Panc1 (cell line): ENCODE measurements at regions not wholly inside any gene's neighbourhood (a gene's known extent, or its start where the extent isn't known, plus 50 kb on each side); places are given as distances from the start of the nearest gene placed in this dataset.

Source experiments
- ATAC-seq: fragments of 200-7000 bp; cut with Tn5 transposase; 2 replicates; pipeline ENCODE4 v1.9.1; 2020; ENCODE audit warnings: mild to moderate bottlenecking, moderate library complexity
- BruUV-seq: library from RNA; stranded (reverse); fragments of 400-500 nt; replicated peaks from 2 replicates; lab custom pipeline; 2021; lab: Mats Ljungman, UMichigan
- CTCF ChIA-PET: fragments of 300-600 bp; sonication (Branson Sonifier 250); formaldehyde crosslinking; loops from one replicate; lab custom pipeline; 2022; ENCODE audit warnings: antibody characterized with exemption; lab: Charles Lee
- POLR2A ChIA-PET: fragments of 300-600 bp; sonication (Branson Sonifier 250); formaldehyde crosslinking; loops from one replicate; lab custom pipeline; 2022; ENCODE audit warnings: antibody characterized with exemption; lab: Charles Lee
- DNase-seq: peaks from one replicate; pipeline ENCODE4 v3.0.0-alpha.2; 2010; ENCODE audit warnings: low read depth, low spot score
- H3K27ac ChIP-seq: 2 replicates; pipeline ENCODE4 v1.5.1; 2011; ENCODE audit warnings: mild to moderate bottlenecking, low read length, inconsistent platforms
- H3K27me3 ChIP-seq: fragments of 200-500 bp; sonication (Bioruptor generic); 2 replicates; pipeline ENCODE4 v1.6.0; 2014; ENCODE audit warnings: low read length, inconsistent platforms; ENCODE audit not compliant: control insufficient read depth, insufficient read depth
- H3K36me3 ChIP-seq: fragments of 200-500 bp; sonication (Bioruptor generic); 2 replicates; pipeline ENCODE4 v1.5.1; 2014; ENCODE audit warnings: inconsistent platforms, mild to moderate bottlenecking, low read length, moderate library complexity; ENCODE audit not compliant: control insufficient read depth, insufficient read depth
- H3K4me1 ChIP-seq: 2 replicates; pipeline ENCODE4 v1.5.1; 2011; ENCODE audit warnings: inconsistent platforms, mild to moderate bottlenecking, low read length, moderate library complexity; ENCODE audit not compliant: control insufficient read depth, insufficient read depth
- H3K4me3 ChIP-seq, 2 experiments: 2 replicates each; pipeline ENCODE4 v1.5.1; 2011 to 2012; ENCODE audit warnings: low read depth in 2 of 2, low read length in 2 of 2, mild to moderate bottlenecking in 2 of 2, inconsistent platforms in 1 of 2, moderate library complexity in 1 of 2
- H3K9me3 ChIP-seq: fragments of 200-500 bp; sonication (Bioruptor generic); 2 replicates; pipeline ENCODE4 v1.5.1; 2014; ENCODE audit warnings: low read depth, mild to moderate bottlenecking, inconsistent platforms, low read length, moderate library complexity; ENCODE audit not compliant: control insufficient read depth, insufficient read depth
- POLR2AphosphoS5 ChIP-seq: IDR thresholded peaks from 2 replicates; pipeline ENCODE4 v1.6.1; 2012; ENCODE audit warnings: mild to moderate bottlenecking, low read depth, low read length, moderate library complexity
- SIN3A ChIP-seq: IDR thresholded peaks from 2 replicates; pipeline ENCODE4 v1.6.1; 2012; ENCODE audit warnings: low read depth, mild to moderate bottlenecking, low read length, moderate library complexity, borderline replicate concordance; ENCODE audit not compliant: insufficient read depth
- TCF7L2 ChIP-seq: IDR thresholded peaks from 2 replicates; pipeline ENCODE4 v1.6.1; 2011; ENCODE audit warnings: mild to moderate bottlenecking, low read depth, low read length, inconsistent platforms
- in situ Hi-C: cut with HindIII; loops from 2 replicates; pipeline ENCODE4 v1.10.0; 2016; ENCODE audit warnings: low sequenced_read_pairs, low pct_unique_long_range_greater_than_20kb
- intact Hi-C: fragments of 100-400 bp; cut with micrococcal nuclease; formaldehyde crosslinking; loops from one replicate; pipeline ENCODE4 v1.10.0; 2022; ENCODE audit not compliant: unreplicated experiment
- TF ChIP-seq, protein P1 (sequence below), 2 experiments: IDR thresholded peaks; 2 replicates each; pipeline ENCODE4 v1.6.1; 2011 to 2012; ENCODE audit warnings: low read depth in 2 of 2, control low read depth in 1 of 2, low read length in 1 of 2, mild to moderate bottlenecking in 1 of 2, moderate library complexity in 1 of 2; ENCODE audit not compliant: insufficient read depth in 1 of 2
- TF ChIP-seq, protein P2 (sequence below): fragments of 450-650 bp; IDR thresholded peaks from 2 replicates; pipeline ENCODE4 v1.5.1; 2017; ENCODE audit warnings: mild to moderate bottlenecking

DNA sequence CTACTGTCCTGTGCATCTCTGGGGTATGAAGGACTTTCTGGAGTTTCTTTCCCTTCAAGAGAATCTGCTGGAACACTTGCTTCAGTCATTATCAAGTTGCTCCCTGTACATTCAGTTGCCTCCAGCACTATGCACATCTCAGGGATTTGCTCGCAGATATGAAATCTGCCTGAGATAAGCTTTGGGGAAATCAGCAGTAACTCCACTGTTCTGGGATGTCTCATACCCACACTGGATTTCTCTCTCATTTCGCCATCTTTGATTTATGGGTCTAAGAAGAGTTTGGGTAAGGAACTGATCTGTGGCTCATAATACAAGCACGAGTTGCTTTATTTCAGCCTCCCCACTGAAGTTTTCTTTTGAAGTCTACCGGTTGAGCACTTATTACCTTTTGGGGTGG is 585.6 kb downstream of the PSAT1 start:
- H3K27me3 ChIP-seq = no peaks in the 10 kb centered on the region
- no peak for TF ChIP-seq TCF7L2
- TF ChIP-seq, protein P1, sequence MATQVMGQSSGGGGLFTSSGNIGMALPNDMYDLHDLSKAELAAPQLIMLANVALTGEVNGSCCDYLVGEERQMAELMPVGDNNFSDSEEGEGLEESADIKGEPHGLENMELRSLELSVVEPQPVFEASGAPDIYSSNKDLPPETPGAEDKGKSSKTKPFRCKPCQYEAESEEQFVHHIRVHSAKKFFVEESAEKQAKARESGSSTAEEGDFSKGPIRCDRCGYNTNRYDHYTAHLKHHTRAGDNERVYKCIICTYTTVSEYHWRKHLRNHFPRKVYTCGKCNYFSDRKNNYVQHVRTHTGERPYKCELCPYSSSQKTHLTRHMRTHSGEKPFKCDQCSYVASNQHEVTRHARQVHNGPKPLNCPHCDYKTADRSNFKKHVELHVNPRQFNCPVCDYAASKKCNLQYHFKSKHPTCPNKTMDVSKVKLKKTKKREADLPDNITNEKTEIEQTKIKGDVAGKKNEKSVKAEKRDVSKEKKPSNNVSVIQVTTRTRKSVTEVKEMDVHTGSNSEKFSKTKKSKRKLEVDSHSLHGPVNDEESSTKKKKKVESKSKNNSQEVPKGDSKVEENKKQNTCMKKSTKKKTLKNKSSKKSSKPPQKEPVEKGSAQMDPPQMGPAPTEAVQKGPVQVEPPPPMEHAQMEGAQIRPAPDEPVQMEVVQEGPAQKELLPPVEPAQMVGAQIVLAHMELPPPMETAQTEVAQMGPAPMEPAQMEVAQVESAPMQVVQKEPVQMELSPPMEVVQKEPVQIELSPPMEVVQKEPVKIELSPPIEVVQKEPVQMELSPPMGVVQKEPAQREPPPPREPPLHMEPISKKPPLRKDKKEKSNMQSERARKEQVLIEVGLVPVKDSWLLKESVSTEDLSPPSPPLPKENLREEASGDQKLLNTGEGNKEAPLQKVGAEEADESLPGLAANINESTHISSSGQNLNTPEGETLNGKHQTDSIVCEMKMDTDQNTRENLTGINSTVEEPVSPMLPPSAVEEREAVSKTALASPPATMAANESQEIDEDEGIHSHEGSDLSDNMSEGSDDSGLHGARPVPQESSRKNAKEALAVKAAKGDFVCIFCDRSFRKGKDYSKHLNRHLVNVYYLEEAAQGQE (IDR thresholded peaks at IDR 0.05; ENCODE audit: insufficient read depth in 1 of 2, low read depth in 2 of 2, low read length in 1 of 2) = no peak
- no peak for TF ChIP-seq SIN3A
- no peak for TF ChIP-seq POLR2AphosphoS5
- TF ChIP-seq, protein P2, sequence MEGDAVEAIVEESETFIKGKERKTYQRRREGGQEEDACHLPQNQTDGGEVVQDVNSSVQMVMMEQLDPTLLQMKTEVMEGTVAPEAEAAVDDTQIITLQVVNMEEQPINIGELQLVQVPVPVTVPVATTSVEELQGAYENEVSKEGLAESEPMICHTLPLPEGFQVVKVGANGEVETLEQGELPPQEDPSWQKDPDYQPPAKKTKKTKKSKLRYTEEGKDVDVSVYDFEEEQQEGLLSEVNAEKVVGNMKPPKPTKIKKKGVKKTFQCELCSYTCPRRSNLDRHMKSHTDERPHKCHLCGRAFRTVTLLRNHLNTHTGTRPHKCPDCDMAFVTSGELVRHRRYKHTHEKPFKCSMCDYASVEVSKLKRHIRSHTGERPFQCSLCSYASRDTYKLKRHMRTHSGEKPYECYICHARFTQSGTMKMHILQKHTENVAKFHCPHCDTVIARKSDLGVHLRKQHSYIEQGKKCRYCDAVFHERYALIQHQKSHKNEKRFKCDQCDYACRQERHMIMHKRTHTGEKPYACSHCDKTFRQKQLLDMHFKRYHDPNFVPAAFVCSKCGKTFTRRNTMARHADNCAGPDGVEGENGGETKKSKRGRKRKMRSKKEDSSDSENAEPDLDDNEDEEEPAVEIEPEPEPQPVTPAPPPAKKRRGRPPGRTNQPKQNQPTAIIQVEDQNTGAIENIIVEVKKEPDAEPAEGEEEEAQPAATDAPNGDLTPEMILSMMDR = no peak
- DNase-seq = no peak
- ChIA-PET CTCF (no interaction called here), POLR2A (no interaction called here)
- H3K9me3 ChIP-seq = no peaks in the 10 kb centered on the region
- intact Hi-C loops = no loop called here
- no peak overlapping the region for H3K27ac ChIP-seq
- ATAC-seq = no peak
- no peaks in the 10 kb centered on the region for H3K4me1 ChIP-seq
- H3K4me3 ChIP-seq = no peak overlapping the region
- in situ Hi-C loops = no loop called here
- H3K36me3 ChIP-seq = no peaks in the 10 kb centered on the region
- BruUV-seq = no TSS peak

DNA sequence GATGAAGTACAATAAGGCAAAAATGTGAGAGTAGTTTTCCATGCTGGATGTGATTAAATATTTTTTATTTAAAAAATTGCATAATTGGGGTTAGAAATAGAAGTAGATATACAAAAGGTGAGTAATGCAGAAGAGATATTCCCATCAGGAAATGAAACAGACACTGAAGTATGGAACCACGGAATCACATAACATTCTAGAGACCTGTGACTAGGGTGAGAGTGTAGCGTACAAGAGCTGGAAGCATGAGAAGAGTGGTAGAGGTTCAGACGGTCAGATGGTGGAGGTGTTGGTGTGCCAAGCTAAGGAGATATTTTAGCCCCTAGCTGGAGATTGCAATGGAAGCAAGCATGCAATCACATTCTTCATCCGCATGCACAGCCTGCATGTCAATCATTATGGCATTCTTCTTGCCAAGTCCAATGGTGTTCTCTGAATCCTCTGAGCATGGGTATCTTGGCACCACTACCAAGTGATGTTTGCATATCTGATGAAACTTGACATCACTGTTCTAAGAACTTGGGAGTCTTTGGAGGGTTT is 587.8 kb downstream of the PSAT1 start:
- no TSS peak for BruUV-seq
- CTCF ChIA-PET = interaction anchor here (0.7 kb wide), 1 partner anchor 20 kb away, joined by 3 read pairs; no protein-coding TSS in a partner anchor
- Histone ChIP-seq H3K36me3 (no peaks in the 10 kb centered on the region), H3K27me3 (no peaks in the 10 kb centered on the region), H3K27ac (no peak overlapping the region), H3K4me1 (no peaks in the 10 kb centered on the region), H3K9me3 (no peaks in the 10 kb centered on the region), H3K4me3 (no peak overlapping the region)
- in situ Hi-C loops = no loop called here
- TF ChIP-seq TCF7L2 = no peak
- TF ChIP-seq, protein P1 (IDR thresholded peaks at IDR 0.05; ENCODE audit: insufficient read depth in 1 of 2, low read depth in 2 of 2, low read length in 1 of 2) = no peak
- no peak for TF ChIP-seq POLR2AphosphoS5
- TF ChIP-seq, protein P2 = no peak
- no peak for TF ChIP-seq SIN3A
- DNase-seq (no peak), ATAC-seq (no peak)
- POLR2A ChIA-PET = no interaction called here
- intact Hi-C loops = no loop called here
